CD8-positive, alpha-beta memory T cell (primary cell): ENCODE measurements at regions not wholly inside any gene's neighbourhood (a gene's known extent, or its start where the extent isn't known, plus 50 kb on each side); places are given as distances from the start of the nearest gene placed in this dataset.

ENCODE experiments used
- CTCF ChIA-PET: fragments of 350-600 bp; sonication (Branson Sonifier 250); formaldehyde crosslinking; loops from one replicate; lab custom pipeline; 2021; ENCODE audit warnings: antibody characterized with exemption; lab: Charles Lee
- POLR2A ChIA-PET: fragments of 350-600 bp; sonication (Branson Sonifier 250); formaldehyde crosslinking; loops from one replicate; lab custom pipeline; 2021; ENCODE audit warnings: antibody characterized with exemption; lab: Charles Lee
- DNase-seq, 5 donors: peaks; one replicate each; pipeline versions ENCODE4 v3.0.0 to v3.0.0-alpha.2; 2020 to 2022; ENCODE audit warnings: mixed read lengths in 1 of 5
- H3K27ac ChIP-seq: one replicate; pipeline ENCODE4 v1.7.0; 2013; ENCODE audit warnings: low read depth, mild to moderate bottlenecking, low read length, moderate library complexity
- H3K27me3 ChIP-seq: 2 replicates; pipeline ENCODE4 v1.7.0; 2013; ENCODE audit warnings: low read length, mild to moderate bottlenecking; ENCODE audit not compliant: insufficient read depth, poor library complexity, severe bottlenecking
- H3K36me3 ChIP-seq: 2 replicates; pipeline ENCODE4 v1.7.0; 2013; ENCODE audit warnings: mild to moderate bottlenecking, low read length, moderate library complexity; ENCODE audit not compliant: insufficient read depth
- H3K4me1 ChIP-seq: 2 replicates; pipeline ENCODE4 v1.7.0; 2013; ENCODE audit warnings: mild to moderate bottlenecking, low read length, moderate library complexity; ENCODE audit not compliant: insufficient read depth
- H3K4me3 ChIP-seq: 2 replicates; pipeline ENCODE4 v1.7.0; 2013; ENCODE audit warnings: mild to moderate bottlenecking, low read length
- H3K9me3 ChIP-seq: 2 replicates; pipeline ENCODE4 v1.7.0; 2013; ENCODE audit warnings: mild to moderate bottlenecking, low read length
- H3K27ac Mint-ChIP-seq, 8 donors: one replicate each; pipeline ENCODE4 v1.8.0; 2020 to 2021; ENCODE audit warnings: mixed read lengths in 8 of 8, mild to moderate bottlenecking in 6 of 8, inconsistent platforms in 3 of 8, moderate library complexity in 3 of 8
- H3K27me3 Mint-ChIP-seq, 2 donors: one replicate each; pipeline ENCODE4 v1.8.0; 2020 to 2021; ENCODE audit warnings: mixed read lengths in 2 of 2, mild to moderate bottlenecking in 1 of 2, moderate library complexity in 1 of 2
- H3K36me3 Mint-ChIP-seq, 3 donors: one replicate each; pipeline ENCODE4 v1.8.0; 2020 to 2021; ENCODE audit warnings: mixed read lengths in 3 of 3, inconsistent platforms in 1 of 3, mild to moderate bottlenecking in 1 of 3
- H3K4me1 Mint-ChIP-seq, 3 donors: one replicate each; pipeline ENCODE4 v1.8.0; 2020 to 2021; ENCODE audit warnings: mixed read lengths in 3 of 3, inconsistent platforms in 1 of 3, mild to moderate bottlenecking in 1 of 3
- H3K4me3 Mint-ChIP-seq, 7 donors: one replicate each; pipeline ENCODE4 v1.8.0; 2020 to 2021; ENCODE audit warnings: mixed read lengths in 7 of 7, mild to moderate bottlenecking in 6 of 7, moderate library complexity in 4 of 7, inconsistent platforms in 2 of 7
- H3K9me3 Mint-ChIP-seq, 5 donors: one replicate each; pipeline ENCODE4 v1.8.0; 2020 to 2022; ENCODE audit warnings: mixed read lengths in 5 of 5, mild to moderate bottlenecking in 3 of 5, moderate library complexity in 2 of 5, inconsistent platforms in 1 of 5

- POLR2A ChIA-PET = no interaction called here
- peaks cover 0 to 4% (median 0%) of the 10 kb centered on the region in 5 donors for H3K9me3 Mint-ChIP-seq
These were observed 62.6 kb upstream of the SPAG17 start for GRCh38 chr1:118247593-118247992.

DNA sequence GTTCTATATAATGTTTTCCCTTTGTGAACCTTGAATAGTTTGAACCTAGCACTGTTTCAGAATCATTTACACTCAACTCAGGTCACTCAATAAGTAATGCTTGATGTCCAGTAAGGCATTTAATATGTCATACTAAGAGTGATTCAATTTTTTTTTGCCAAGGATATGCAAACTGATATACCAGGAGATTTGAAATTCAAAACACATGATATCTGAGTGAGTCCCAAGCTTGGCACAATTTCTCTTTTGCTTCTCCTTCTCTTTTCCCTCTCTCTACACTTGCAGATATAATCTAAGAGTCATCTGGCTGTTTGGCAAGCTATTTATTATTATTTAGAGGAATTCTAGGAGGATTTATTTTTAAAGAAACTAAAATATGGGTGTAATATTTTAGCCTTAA lies 61.6 kb upstream of the SPAG17 start:
- ChIA-PET CTCF (no interaction called here), POLR2A (no interaction called here)
- no peaks in the 10 kb centered on the region for H3K4me1 ChIP-seq
- Mint-ChIP-seq H3K27me3 (no peaks in the 10 kb centered on the region), H3K9me3 (peaks cover 0 to 4% (median 0%) of the 10 kb centered on the region in 5 donors), H3K4me1 (no peaks in the 10 kb centered on the region), H3K4me3 (no peak overlapping the region), H3K27ac (no peak overlapping the region), H3K36me3 (no peaks in the 10 kb centered on the region)
- H3K4me3 ChIP-seq = no peak overlapping the region
- H3K27ac ChIP-seq = no peak overlapping the region
- no peak for DNase-seq
- H3K27me3 ChIP-seq = no peaks in the 10 kb centered on the region
- H3K9me3 ChIP-seq = no peaks in the 10 kb centered on the region
- no peaks in the 10 kb centered on the region for H3K36me3 ChIP-seq

More at GRCh38 chr1:118247593-118247992, 62.6 kb upstream of the SPAG17 start:
- no peaks in the 10 kb centered on the region for H3K4me1 ChIP-seq
- H3K9me3 ChIP-seq = no peaks in the 10 kb centered on the region
- H3K36me3 ChIP-seq = no peaks in the 10 kb centered on the region
- CTCF ChIA-PET = no interaction called here
- no peak overlapping the region for H3K4me3 ChIP-seq
- DNase-seq = no peak
- H3K27me3 ChIP-seq = no peaks in the 10 kb centered on the region
- no peak overlapping the region for H3K27ac Mint-ChIP-seq
- no peaks in the 10 kb centered on the region for H3K4me1 Mint-ChIP-seq
- no peak overlapping the region for H3K4me3 Mint-ChIP-seq
- no peaks in the 10 kb centered on the region for H3K36me3 Mint-ChIP-seq
- H3K27me3 Mint-ChIP-seq = no peaks in the 10 kb centered on the region
- H3K27ac ChIP-seq = no peak overlapping the region

DNA sequence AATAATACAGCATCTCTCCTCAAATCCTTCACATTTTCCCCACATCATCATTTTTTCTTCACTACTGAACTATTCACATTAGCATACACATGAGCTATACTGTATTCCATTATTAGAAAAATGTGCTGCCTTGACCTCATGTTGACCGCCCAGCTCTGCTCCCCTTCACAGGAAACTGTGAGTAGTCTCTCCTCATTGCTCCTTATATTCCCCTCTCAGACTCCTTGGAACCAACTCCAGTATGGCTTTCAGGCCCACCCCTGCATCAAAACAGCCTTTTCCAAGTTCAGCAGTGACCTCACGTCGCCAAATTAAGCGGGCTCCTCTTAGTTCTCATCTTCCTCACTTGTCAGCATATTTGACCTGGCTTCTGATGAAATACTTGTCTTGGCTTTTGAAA lies 59.2 kb upstream of the SPAG17 start:
- no peaks in the 10 kb centered on the region for H3K36me3 ChIP-seq

GRCh38 chr1:118243269-118243668 lies 58.2 kb upstream of the SPAG17 start:
- Mint-ChIP-seq H3K27ac (no peak overlapping the region), H3K36me3 (no peaks in the 10 kb centered on the region), H3K27me3 (no peaks in the 10 kb centered on the region), H3K4me3 (no peak overlapping the region), H3K4me1 (no peaks in the 10 kb centered on the region), H3K9me3 (peaks cover 0 to 4% (median 2%) of the 10 kb centered on the region in 5 donors)
- Histone ChIP-seq H3K4me3 (no peak overlapping the region), H3K9me3 (no peaks in the 10 kb centered on the region), H3K4me1 (no peaks in the 10 kb centered on the region), H3K27me3 (no peaks in the 10 kb centered on the region), H3K27ac (no peak overlapping the region), H3K36me3 (no peaks in the 10 kb centered on the region)
- ChIA-PET CTCF (no interaction called here), POLR2A (no interaction called here)
- no peak for DNase-seq

More for the DNA sequence above, 59.2 kb upstream of the SPAG17 start:
- Mint-ChIP-seq H3K27me3 (no peaks in the 10 kb centered on the region), H3K36me3 (no peaks in the 10 kb centered on the region), H3K27ac (no peak overlapping the region), H3K9me3 (peaks cover 0 to 4% (median 0%) of the 10 kb centered on the region in 5 donors), H3K4me1 (no peaks in the 10 kb centered on the region), H3K4me3 (no peak overlapping the region)
- no peak overlapping the region for H3K4me3 ChIP-seq
- ChIA-PET POLR2A (no interaction called here), CTCF (no interaction called here)
- no peaks in the 10 kb centered on the region for H3K9me3 ChIP-seq
- no peak for DNase-seq
- no peaks in the 10 kb centered on the region for H3K4me1 ChIP-seq
- H3K27ac ChIP-seq = no peak overlapping the region
- no peaks in the 10 kb centered on the region for H3K27me3 ChIP-seq
